ENCODE measurements at regions not wholly inside any gene's neighbourhood (a gene's known extent, or its start where the extent isn't known, plus 50 kb on each side); places are given as distances from the start of the nearest gene placed in this dataset.
"Not testable (repeated sequence)": the region's sequence is repeated elsewhere in the genome, so short reads cannot be mapped to it uniquely, and the experiment has no call there.

DNA sequence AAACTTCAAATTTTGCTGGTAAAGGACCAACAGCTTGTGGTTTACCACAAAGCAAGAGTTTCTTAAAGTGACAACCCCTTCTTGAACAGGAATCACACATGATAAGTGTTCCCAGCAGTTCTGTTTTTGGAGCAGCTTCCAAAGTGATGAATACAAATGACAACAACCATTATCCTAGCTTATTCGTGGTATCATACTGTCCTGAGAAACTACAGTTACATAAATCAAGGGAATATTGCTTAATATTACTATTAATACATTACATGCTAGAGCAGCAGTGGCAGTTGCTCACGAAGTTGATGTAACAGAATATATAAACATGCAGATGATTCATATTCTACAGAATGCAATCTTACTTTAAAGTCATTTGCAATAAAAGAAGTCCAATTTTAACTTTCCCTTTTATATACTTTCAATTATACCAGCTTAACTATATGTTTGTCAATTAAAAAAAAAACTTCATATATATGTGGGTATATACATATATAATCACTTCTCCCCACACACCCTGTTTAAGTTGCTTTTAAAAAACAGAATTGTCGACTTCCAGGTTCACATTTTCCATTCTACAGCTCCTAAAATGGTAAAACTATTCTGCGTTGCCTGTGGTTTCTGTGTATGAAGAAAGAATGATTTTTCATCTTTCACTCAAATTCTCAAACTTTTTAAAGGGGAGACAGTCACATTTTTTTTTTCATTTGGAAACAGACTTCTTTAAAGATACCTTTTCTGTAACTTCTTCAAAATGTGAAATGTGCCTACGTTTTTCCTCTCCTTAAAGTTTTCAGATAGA, 713.6 kb downstream of the TDRD15 start:
- no peak for DNase-seq (ENCODE audit: low spot score)

DNA sequence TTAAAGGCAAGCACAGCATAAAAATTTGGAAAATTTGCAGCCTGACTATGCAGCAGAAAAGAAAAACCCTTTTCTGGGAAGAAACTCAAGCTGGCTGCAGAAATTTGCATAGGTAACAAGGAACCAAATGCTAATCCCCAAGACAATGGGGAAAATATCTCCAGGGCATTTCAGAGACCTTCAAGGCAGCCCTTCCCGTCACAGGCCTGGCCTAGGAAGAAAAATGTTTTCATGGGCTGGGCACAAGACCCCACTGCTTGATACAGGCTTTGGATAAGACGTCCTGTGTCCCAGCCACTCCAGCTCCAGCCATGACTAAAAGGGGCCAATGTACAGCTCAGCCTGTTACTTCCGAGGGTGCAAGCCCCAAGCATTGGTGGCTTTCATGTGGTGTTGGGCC, 717.6 kb downstream of the TDRD15 start:
- DNase-seq (ENCODE audit: low spot score) = no peak

GRCh38 chr2:21850367-21850766, 726.6 kb downstream of the TDRD15 start:
- not testable (repeated sequence) for DNase-seq (ENCODE audit: low spot score)

GRCh38 chr2:21854938-21855337, 731.2 kb downstream of the TDRD15 start:
- DNase-seq (ENCODE audit: low spot score) = no peak

GRCh38 chr2:21856708-21857107, 732.9 kb downstream of the TDRD15 start:
- no peak for DNase-seq (ENCODE audit: low spot score)

GRCh38 chr2:21860907-21861306, 737.1 kb downstream of the TDRD15 start:
- DNase-seq (ENCODE audit: low spot score) = no peak

DNA sequence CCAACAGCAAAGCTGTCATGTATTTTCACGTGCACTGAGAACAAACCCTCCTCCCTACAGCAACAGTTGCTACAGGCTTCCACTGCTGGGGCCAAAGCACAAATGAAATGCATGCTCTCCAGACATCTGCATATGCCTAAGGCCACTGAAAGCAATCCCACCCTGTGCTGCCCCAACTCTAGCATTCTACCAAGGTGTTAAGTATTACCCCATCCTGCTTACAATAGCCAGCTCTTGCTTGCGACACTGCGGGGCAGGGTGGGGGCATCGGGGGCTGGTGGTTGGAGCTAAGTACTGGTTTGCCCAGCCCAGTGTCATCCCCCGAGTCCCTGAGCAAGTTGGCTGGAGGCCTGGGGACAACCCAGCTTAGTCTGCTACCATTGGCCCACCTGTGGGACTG, 742.5 kb downstream of the TDRD15 start:
- DNase-seq (ENCODE audit: low spot score) = no peak

DNA sequence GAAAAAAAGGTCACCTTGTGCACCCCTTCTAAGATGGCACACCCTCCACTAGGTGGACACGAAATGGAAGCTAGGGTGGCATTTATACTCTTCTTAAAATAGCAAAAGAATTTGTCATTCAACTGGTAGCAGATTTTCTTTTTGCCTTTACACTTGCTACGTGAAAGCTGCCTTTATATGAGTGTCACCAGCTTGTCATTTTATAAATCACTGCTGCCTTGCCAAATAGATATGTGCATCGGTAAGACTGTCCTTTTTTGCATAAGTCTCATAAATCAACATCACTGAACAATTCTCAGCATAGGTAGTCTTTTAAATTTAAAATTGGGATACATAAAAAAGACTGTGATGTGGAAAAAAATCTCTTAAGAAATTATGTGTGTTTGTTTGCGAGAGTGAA, 764.1 kb downstream of the TDRD15 start:
- DNase-seq (ENCODE audit: low spot score) = no peak

- DNase-seq (ENCODE audit: low spot score) = no peak
These were observed 766.3 kb downstream of the TDRD15 start for GRCh38 chr2:21890041-21890440.

DNA sequence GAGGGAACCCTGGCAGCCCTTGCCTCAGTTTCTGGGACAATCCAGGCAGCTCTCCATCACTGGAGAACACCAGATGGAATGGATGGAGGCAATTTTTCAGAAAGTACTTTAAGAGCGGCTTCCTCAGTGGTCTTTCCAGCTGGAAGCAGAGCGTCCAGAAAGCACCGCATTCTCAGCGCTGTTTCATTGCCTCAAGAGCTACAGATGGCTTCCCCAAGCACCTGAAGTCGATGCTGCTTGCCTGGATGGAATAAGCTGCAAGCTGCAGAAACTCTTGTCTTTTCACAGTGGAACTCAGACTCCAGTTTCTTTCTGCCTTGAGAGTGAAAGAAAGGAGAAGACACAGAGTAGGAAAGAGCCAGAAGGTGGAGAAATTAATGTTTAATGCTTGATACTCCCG, 766.9 kb downstream of the TDRD15 start:
- no peak for DNase-seq (ENCODE audit: low spot score)

DNA sequence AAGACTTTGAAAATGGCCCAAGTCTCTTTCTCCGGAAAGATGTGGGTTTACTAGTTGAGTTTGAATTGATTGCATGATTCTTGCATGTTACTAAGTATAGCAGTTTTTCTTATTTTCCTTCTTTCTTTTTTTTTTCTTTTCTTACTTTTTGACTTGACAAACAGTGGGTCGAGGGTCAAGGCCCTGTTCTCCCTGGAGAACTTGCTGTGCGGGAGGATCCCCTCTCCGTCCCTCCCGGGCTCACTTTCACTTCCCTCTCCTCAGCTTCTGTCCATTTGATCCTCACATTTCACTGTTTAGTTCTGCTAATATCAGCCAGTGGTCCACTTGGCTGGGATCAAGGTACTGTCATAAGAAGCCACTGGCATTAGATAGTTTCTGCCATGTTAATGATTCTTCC, 767.4 kb downstream of the TDRD15 start:
- no peak for DNase-seq (ENCODE audit: low spot score)

- DNase-seq (ENCODE audit: low spot score) = no peak
These were observed 768.4 kb downstream of the TDRD15 start for GRCh38 chr2:21892140-21892539.

DNA sequence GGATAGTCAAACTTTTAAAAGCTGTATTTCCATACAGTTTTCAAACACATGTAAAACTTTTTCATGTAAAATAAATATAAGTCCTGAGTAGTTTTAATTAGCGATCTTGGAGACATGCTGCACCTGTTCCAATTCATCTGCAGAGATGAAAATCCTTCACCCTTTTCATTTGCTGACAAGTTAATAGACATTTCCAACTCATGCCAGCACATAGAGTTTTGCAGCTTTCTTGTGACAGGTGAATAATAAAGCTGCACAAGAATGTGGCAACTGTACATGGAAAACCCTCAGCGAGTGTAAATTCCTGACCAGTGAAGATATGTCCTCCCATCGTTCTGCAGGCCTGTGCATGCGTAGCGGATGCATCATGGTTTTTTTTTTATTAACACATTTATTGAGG, 771.4 kb downstream of the TDRD15 start:
- no peak for DNase-seq (ENCODE audit: low spot score)

- not testable (repeated sequence) for DNase-seq (ENCODE audit: low spot score)
These were observed 785.1 kb downstream of the TDRD15 start for GRCh38 chr2:21908712-21909380.

- no peak for DNase-seq (ENCODE audit: low spot score)
These were observed 787.2 kb downstream of the TDRD15 start for GRCh38 chr2:21910832-21911507.

DNA sequence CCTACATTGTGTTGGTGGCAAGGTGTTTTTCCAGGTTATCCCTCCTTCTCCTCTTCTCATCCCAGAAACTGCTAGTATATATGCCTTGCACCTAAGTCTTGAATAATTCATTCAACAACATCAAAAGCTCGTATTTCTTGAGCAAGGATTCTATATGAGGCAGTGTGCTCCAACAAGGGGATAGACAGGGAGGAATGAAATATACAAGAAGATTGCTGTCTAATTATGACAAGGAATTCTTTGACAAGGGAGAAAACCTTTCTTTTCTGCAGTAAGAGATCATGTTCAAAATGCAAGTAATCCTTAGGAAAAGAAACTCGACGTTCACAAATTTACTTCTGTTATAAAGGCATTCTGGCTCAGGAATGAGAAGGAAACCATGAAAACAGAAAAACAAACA, 788.6 kb downstream of the TDRD15 start:
- DNase-seq (ENCODE audit: low spot score) = no peak

GRCh38 chr2:21915201-21915600, 791.4 kb downstream of the TDRD15 start:
- no peak for DNase-seq (ENCODE audit: low spot score)

GRCh38 chr2:21916934-21917522, 793.3 kb downstream of the TDRD15 start:
- DNase-seq (ENCODE audit: low spot score) = no peak

- DNase-seq (ENCODE audit: low spot score) = no peak
These were observed 797.0 kb downstream of the TDRD15 start for GRCh38 chr2:21920721-21921120.

GRCh38 chr2:21924640-21925285, 801.0 kb downstream of the TDRD15 start:
- DNase-seq (ENCODE audit: low spot score) = no peak

- no peak for DNase-seq (ENCODE audit: low spot score)
These were observed 804.5 kb downstream of the TDRD15 start for GRCh38 chr2:21928292-21928691.

GRCh38 chr2:21930226-21930625, 806.5 kb downstream of the TDRD15 start:
- DNase-seq (ENCODE audit: low spot score) = no peak
